ENCODE measurements at regions not wholly inside any gene's neighbourhood (a gene's known extent, or its start where the extent isn't known, plus 50 kb on each side); places are given as distances from the start of the nearest gene placed in this dataset.

DNA sequence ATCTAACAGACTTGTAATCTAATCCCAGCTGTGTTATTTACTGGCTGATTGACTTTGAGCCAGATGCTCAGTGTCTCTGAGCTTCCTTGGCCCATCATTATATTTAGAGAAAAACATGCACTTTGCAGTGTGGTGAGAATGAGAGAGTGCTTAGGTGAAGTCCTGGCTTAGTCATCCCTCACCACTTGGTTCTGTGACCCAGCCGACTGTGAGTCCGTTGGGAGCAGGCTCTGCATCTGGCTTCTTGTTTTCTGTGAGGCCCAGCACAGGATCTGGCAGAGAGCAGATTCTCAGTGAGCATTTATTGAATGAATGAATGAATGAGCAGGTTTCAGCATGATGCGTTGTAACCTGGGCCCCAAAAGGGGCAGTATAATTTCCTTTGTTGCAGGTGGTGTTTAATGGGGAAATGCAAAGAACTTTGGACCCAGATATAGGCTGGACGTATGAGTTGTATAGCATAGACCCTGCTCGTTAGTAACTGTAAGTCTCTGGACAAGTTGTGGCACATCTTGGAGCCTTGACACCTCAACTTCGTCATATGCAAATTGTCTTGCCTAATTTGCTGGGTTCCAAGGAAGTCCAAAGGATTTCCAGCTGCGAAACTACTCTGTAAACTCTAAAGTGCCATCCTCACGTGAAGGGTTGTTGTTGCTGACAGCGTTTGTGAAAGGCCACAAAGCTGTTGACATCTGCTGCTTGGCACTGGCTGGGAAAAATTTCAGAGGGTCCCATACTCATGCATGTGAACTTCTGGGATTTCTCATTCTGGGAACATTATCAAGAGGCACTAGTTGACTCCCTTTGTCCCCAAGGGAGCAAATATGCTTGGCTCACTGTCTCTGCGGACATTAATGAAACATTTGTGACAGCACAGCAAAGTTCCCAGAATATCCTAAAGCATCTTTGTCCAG is 138.8 kb upstream of the USP24 start:
- no peaks in the 10 kb centered on the region for H3K4me1 ChIP-seq (ENCODE audit: insufficient read depth, low read length)
- H3K9ac ChIP-seq (ENCODE audit: low read length): no peak overlapping the region
- CTCF ChIA-PET: no interaction called here
- H3K27ac ChIP-seq (ENCODE audit: low read length): no peak overlapping the region
- no peak overlapping the region for H2AFZ ChIP-seq (ENCODE audit: low read length)
- H4K20me1 ChIP-seq (ENCODE audit: low read length): no peaks in the 10 kb centered on the region
- BruUV-seq (replicated peaks): no TSS peak
- ATAC-seq (no peak), DNase-seq (no peak)
- no peaks in the 10 kb centered on the region for H3F3A ChIP-seq (ENCODE audit: low read length, unreplicated experiment)
- POLR2A ChIA-PET (ENCODE audit: unreplicated experiment): no interaction called here
- intact Hi-C loops (cut with micrococcal nuclease): no loop called here
- no peak overlapping the region for H3K4me2 ChIP-seq (ENCODE audit: low read length)
- no peaks in the 10 kb centered on the region for H3K79me2 ChIP-seq (ENCODE audit: low read length)
- no peaks in the 10 kb centered on the region for H3K9me3 ChIP-seq (ENCODE audit: low read length)
- H3K9me2 ChIP-seq (replicated peaks; ENCODE audit: low read length): no peaks in the 10 kb centered on the region
- no peaks in the 10 kb centered on the region for H3K36me3 ChIP-seq (ENCODE audit: low read depth, low read length)
- TF ChIP-seq EZH2phosphoT487 (IDR thresholded peaks at IDR 0.05; ENCODE audit: borderline replicate concordance, low read length) (no peak), EZH2 (IDR thresholded peaks at IDR 0.05; ENCODE audit: low read length, unreplicated experiment) (no peak)
- TF ChIP-seq, protein P1, sequence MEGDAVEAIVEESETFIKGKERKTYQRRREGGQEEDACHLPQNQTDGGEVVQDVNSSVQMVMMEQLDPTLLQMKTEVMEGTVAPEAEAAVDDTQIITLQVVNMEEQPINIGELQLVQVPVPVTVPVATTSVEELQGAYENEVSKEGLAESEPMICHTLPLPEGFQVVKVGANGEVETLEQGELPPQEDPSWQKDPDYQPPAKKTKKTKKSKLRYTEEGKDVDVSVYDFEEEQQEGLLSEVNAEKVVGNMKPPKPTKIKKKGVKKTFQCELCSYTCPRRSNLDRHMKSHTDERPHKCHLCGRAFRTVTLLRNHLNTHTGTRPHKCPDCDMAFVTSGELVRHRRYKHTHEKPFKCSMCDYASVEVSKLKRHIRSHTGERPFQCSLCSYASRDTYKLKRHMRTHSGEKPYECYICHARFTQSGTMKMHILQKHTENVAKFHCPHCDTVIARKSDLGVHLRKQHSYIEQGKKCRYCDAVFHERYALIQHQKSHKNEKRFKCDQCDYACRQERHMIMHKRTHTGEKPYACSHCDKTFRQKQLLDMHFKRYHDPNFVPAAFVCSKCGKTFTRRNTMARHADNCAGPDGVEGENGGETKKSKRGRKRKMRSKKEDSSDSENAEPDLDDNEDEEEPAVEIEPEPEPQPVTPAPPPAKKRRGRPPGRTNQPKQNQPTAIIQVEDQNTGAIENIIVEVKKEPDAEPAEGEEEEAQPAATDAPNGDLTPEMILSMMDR (conservative IDR thresholded peaks at IDR 0.05; ENCODE audit: low read depth, low read length): no peak
- no peaks in the 10 kb centered on the region for H3K27me3 ChIP-seq (ENCODE audit: low read length)
- no peak overlapping the region for H3K4me3 ChIP-seq (ENCODE audit: low read length)

DNA sequence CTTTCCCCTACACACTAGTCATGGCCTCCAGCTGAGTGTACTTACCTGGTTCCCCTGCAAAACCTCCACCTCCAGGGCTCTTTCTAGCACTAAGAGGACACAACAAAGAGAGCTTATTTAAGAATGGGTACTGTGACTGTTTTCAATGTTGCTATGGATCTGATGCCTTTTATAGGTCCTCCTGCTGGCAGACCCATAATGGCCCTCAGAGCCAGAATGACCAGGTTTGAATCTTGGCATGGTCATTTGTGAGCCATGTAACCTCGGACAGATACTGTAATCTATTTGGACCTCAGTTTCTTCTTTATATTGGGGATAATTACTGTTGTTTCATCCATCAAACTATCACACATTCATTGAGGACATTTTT is 137.6 kb upstream of the USP24 start:
- Histone ChIP-seq H3K27ac (ENCODE audit: low read length) (no peak overlapping the region), H3K4me3 (ENCODE audit: low read length) (no peak overlapping the region), H3K9me3 (ENCODE audit: low read length) (no peaks in the 10 kb centered on the region), H3K79me2 (ENCODE audit: low read length) (no peaks in the 10 kb centered on the region), H2AFZ (ENCODE audit: low read length) (no peak overlapping the region), H3K36me3 (ENCODE audit: low read depth, low read length) (no peaks in the 10 kb centered on the region), H3K9me2 (replicated peaks; ENCODE audit: low read length) (no peaks in the 10 kb centered on the region), H3K27me3 (ENCODE audit: low read length) (no peaks in the 10 kb centered on the region), H3K9ac (ENCODE audit: low read length) (no peak overlapping the region), H3K4me1 (ENCODE audit: insufficient read depth, low read length) (no peaks in the 10 kb centered on the region), H4K20me1 (ENCODE audit: low read length) (no peaks in the 10 kb centered on the region), H3K4me2 (ENCODE audit: low read length) (no peak overlapping the region), H3F3A (ENCODE audit: low read length, unreplicated experiment) (no peaks in the 10 kb centered on the region)
- ATAC-seq (no peak), DNase-seq (no peak)
- TF ChIP-seq EZH2phosphoT487 (IDR thresholded peaks at IDR 0.05; ENCODE audit: borderline replicate concordance, low read length) (no peak), EZH2 (IDR thresholded peaks at IDR 0.05; ENCODE audit: low read length, unreplicated experiment) (no peak)
- no TSS peak for BruUV-seq (replicated peaks)
- ChIA-PET CTCF (no interaction called here), POLR2A (ENCODE audit: unreplicated experiment) (no interaction called here)
- intact Hi-C loops (cut with micrococcal nuclease): no loop called here

DNA sequence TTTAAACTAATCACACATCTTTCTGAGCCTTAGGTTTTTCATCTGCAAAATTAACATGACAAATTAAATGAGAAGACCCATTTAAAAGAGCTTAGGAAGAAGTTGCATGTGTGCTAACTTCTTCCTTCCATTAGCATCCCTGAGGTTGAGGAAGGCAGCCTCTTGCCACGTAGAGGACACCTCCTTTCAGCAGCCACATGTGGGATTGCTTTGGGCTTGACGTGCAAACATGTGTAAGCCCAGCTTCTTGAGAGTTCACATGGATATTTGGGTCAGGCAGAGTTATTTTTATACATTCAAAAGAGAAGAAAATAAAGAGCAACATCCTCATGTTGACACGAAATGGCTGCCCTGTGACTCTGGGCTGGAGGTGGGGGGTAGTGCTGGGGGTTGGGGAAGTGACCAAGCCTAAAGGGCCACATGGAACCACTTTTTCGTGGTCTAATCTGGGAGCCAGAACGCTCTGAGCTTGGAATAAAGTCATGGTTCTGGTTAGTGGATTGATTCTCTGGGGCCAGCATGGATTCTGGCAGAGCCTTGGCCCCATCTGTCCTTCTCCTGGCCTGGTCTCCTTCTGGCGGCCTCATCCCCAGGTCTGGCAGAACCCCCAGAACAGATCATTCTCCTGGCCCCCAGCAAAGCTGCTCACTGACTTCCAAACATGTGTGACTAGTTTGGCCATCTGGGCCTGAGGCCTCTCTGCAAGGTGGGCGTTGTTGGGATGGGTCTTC is 137.1 kb upstream of the USP24 start:
- no peaks in the 10 kb centered on the region for H4K20me1 ChIP-seq (ENCODE audit: low read length)
- H3K4me3 ChIP-seq (ENCODE audit: low read length): no peak overlapping the region
- no TSS peak for BruUV-seq (replicated peaks)
- DNase-seq (no peak), ATAC-seq (no peak)
- no peaks in the 10 kb centered on the region for H3K36me3 ChIP-seq (ENCODE audit: low read depth, low read length)
- H3K9ac ChIP-seq (ENCODE audit: low read length): no peak overlapping the region
- H3K9me2 ChIP-seq (replicated peaks; ENCODE audit: low read length): no peaks in the 10 kb centered on the region
- H3F3A ChIP-seq (ENCODE audit: low read length, unreplicated experiment): no peaks in the 10 kb centered on the region
- no peaks in the 10 kb centered on the region for H3K79me2 ChIP-seq (ENCODE audit: low read length)
- no peaks in the 10 kb centered on the region for H3K9me3 ChIP-seq (ENCODE audit: low read length)
- TF ChIP-seq EZH2 (IDR thresholded peaks at IDR 0.05; ENCODE audit: low read length, unreplicated experiment) (no peak), EZH2phosphoT487 (IDR thresholded peaks at IDR 0.05; ENCODE audit: borderline replicate concordance, low read length) (no peak)
- TF ChIP-seq, protein P1 (conservative IDR thresholded peaks at IDR 0.05; ENCODE audit: low read depth, low read length): no peak
- ChIA-PET POLR2A (ENCODE audit: unreplicated experiment) (interaction anchor here (0.7 kb wide), 1 partner anchor 91 kb away, joined by 3 read pairs; no protein-coding TSS in a partner anchor), CTCF (interaction anchor here (0.6 kb wide), 1 partner anchor 1104 kb away, joined by 10 read pairs; no protein-coding TSS in a partner anchor)
- H3K27me3 ChIP-seq (ENCODE audit: low read length): no peaks in the 10 kb centered on the region
- H3K4me1 ChIP-seq (ENCODE audit: insufficient read depth, low read length): no peaks in the 10 kb centered on the region
- H3K27ac ChIP-seq (ENCODE audit: low read length): no peak overlapping the region
- intact Hi-C loops (cut with micrococcal nuclease): no loop called here
- no peak overlapping the region for H2AFZ ChIP-seq (ENCODE audit: low read length)
- no peak overlapping the region for H3K4me2 ChIP-seq (ENCODE audit: low read length)
